ENCODE measurements at regions not wholly inside any gene's neighbourhood (a gene's known extent, or its start where the extent isn't known, plus 50 kb on each side); places are given as distances from the start of the nearest gene placed in this dataset.
A peak's percentile ranks its signal among the peaks of the same experiment; 100 is the strongest.

- no peaks in the 10 kb centered on the region for H3K36me3 ChIP-seq
- H3K27ac ChIP-seq, result no peak overlapping the region
- H3K9me3 ChIP-seq, result no peaks in the 10 kb centered on the region
- H3K4me1 ChIP-seq, result no peaks in the 10 kb centered on the region
- no peaks in the 10 kb centered on the region for H3K27me3 ChIP-seq
- H3K4me3 ChIP-seq (replicated peaks in 1 of 3), result no peak overlapping the region
- intact Hi-C loops (cut with DNase I), result no loop called here
- WGBS, 2 donors, result 0 to 60% methylated on average over 1 of the region's 1 CpG
- no peak for DNase-seq
- TF ChIP-seq POLR2A (IDR thresholded peaks at IDR 0.05), result no peak
Observed at GRCh38 chr12:115235880-115236279, 551.9 kb upstream of the TBX3 start.

- WGBS, 2 donors, result 40 to 57% methylated on average over 6 of the region's 6 CpGs
- Histone ChIP-seq H3K36me3 (no peaks in the 10 kb centered on the region), H3K4me1 (no peaks in the 10 kb centered on the region), H3K27ac (no peak overlapping the region), H3K9me3 (no peaks in the 10 kb centered on the region), H3K4me3 (replicated peaks in 1 of 3) (no peak overlapping the region), H3K27me3 (no peaks in the 10 kb centered on the region)
- peak in 1 of 2 donors; percentile 5 for DNase-seq
- intact Hi-C loops (cut with DNase I), result no loop called here
- no peak for TF ChIP-seq CTCF (IDR thresholded peaks at IDR 0.05)
- TF ChIP-seq POLR2A (IDR thresholded peaks at IDR 0.05), result no peak
Observed at GRCh38 chr12:115233891-115234543, 550.0 kb upstream of the TBX3 start.

GRCh38 chr12:115232455-115233156 is 548.6 kb upstream of the TBX3 start:
- intact Hi-C loops (cut with DNase I), result no loop called here
- no peak for DNase-seq
- no peaks in the 10 kb centered on the region for H3K36me3 ChIP-seq
- no peak overlapping the region for H3K4me3 ChIP-seq (replicated peaks in 1 of 3)
- no peak overlapping the region for H3K27ac ChIP-seq
- no peaks in the 10 kb centered on the region for H3K27me3 ChIP-seq
- TF ChIP-seq CTCF (IDR thresholded peaks at IDR 0.05) (no peak), POLR2A (IDR thresholded peaks at IDR 0.05) (no peak)
- WGBS, 2 donors, result 86 to 94% methylated on average over 7 of the region's 7 CpGs
- no peaks in the 10 kb centered on the region for H3K4me1 ChIP-seq
- H3K9me3 ChIP-seq, result no peaks in the 10 kb centered on the region

- no peak for DNase-seq
- intact Hi-C loops (cut with DNase I), result no loop called here
- H3K36me3 ChIP-seq, result no peaks in the 10 kb centered on the region
- no peak for TF ChIP-seq CTCF (IDR thresholded peaks at IDR 0.05)
- no peak for TF ChIP-seq POLR2A (IDR thresholded peaks at IDR 0.05)
- WGBS, 2 donors, result 23 to 39% methylated on average over 6 of the region's 6 CpGs
- H3K27ac ChIP-seq, result no peak overlapping the region
- H3K9me3 ChIP-seq, result no peaks in the 10 kb centered on the region
- H3K4me3 ChIP-seq (replicated peaks in 1 of 3), result no peak overlapping the region
- no peaks in the 10 kb centered on the region for H3K4me1 ChIP-seq
- H3K27me3 ChIP-seq, result no peaks in the 10 kb centered on the region
Observed at GRCh38 chr12:115230606-115231005, 546.6 kb upstream of the TBX3 start.

GRCh38 chr12:115229517-115229916 is 545.5 kb upstream of the TBX3 start:
- 90 to 98% methylated on average over 4 of the region's 4 CpGs for WGBS, 2 donors
- TF ChIP-seq CTCF (IDR thresholded peaks at IDR 0.05) (no peak), POLR2A (IDR thresholded peaks at IDR 0.05) (no peak)
- intact Hi-C loops (cut with DNase I), result no loop called here

More at GRCh38 chr12:115229517-115229916, 545.5 kb upstream of the TBX3 start:
- H3K27me3 ChIP-seq, result no peaks in the 10 kb centered on the region
- H3K9me3 ChIP-seq, result no peaks in the 10 kb centered on the region
- no peaks in the 10 kb centered on the region for H3K4me1 ChIP-seq
- no peaks in the 10 kb centered on the region for H3K36me3 ChIP-seq
- no peak for DNase-seq
- no peak overlapping the region for H3K27ac ChIP-seq
- no peak overlapping the region for H3K4me3 ChIP-seq (replicated peaks in 1 of 3)

All from thyroid gland (tissue), 4 donors.